D721Med (cell line): ENCODE measurements at regions not wholly inside any gene's neighbourhood (a gene's known extent, or its start where the extent isn't known, plus 50 kb on each side); places are given as distances from the start of the nearest gene placed in this dataset.

Experiments
- DNase-seq: peaks from one replicate; pipeline ENCODE4 v3.0.0; 2011; ENCODE audit warnings: low spot score; ENCODE audit not compliant: insufficient read length
- FAIRE-seq: peaks from 2 replicates; lab custom pipeline; 2011; peaks lifted over from hg19 to GRCh38; lab: Jason Lieb, UNC
- TF ChIP-seq, protein P1 (sequence below): IDR thresholded peaks from 2 replicates; pipeline ENCODE4 v1.5.1; 2012; ENCODE audit warnings: mild to moderate bottlenecking, control low read depth; ENCODE audit not compliant: insufficient read depth; ENCODE audit errors: missing control alignments

DNA sequence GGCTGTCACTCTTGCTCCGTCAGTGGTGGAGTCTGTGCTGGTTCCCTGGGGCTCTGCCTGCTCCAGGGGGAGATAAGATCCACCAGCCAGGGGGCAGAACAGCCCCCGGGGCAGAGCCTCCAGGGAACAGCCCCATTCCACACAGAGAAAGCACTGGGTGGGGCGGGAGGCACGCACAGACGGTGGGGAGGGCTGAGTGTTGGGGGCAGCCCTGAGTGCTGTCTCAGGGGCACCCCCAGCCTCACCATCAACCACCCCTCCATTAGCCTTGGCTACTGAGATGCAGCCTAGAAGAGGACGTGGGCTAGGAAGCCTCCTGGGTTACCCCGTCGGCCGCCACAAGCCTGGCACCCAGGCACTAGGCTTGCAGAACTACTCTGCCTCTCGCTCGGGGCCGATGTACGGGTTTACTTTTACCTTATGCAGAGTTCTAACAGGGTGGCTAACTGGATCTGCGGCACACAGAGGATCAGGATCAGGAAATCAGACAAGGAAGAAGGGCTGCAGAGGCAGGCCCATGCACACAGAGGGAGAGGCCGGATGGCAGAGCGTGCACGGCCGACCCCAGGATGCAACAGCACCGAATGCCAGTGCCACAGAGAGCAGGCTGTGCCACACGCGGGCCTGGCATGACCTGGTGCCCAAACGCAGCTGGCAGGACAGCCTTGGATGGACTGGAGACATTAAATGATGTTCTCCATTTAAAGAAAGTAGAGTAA is 140.5 kb downstream of the CTTN start:
- DNase-seq (no peak), FAIRE-seq (no peak)
- TF ChIP-seq, protein P1, sequence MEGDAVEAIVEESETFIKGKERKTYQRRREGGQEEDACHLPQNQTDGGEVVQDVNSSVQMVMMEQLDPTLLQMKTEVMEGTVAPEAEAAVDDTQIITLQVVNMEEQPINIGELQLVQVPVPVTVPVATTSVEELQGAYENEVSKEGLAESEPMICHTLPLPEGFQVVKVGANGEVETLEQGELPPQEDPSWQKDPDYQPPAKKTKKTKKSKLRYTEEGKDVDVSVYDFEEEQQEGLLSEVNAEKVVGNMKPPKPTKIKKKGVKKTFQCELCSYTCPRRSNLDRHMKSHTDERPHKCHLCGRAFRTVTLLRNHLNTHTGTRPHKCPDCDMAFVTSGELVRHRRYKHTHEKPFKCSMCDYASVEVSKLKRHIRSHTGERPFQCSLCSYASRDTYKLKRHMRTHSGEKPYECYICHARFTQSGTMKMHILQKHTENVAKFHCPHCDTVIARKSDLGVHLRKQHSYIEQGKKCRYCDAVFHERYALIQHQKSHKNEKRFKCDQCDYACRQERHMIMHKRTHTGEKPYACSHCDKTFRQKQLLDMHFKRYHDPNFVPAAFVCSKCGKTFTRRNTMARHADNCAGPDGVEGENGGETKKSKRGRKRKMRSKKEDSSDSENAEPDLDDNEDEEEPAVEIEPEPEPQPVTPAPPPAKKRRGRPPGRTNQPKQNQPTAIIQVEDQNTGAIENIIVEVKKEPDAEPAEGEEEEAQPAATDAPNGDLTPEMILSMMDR, result no peak

DNA sequence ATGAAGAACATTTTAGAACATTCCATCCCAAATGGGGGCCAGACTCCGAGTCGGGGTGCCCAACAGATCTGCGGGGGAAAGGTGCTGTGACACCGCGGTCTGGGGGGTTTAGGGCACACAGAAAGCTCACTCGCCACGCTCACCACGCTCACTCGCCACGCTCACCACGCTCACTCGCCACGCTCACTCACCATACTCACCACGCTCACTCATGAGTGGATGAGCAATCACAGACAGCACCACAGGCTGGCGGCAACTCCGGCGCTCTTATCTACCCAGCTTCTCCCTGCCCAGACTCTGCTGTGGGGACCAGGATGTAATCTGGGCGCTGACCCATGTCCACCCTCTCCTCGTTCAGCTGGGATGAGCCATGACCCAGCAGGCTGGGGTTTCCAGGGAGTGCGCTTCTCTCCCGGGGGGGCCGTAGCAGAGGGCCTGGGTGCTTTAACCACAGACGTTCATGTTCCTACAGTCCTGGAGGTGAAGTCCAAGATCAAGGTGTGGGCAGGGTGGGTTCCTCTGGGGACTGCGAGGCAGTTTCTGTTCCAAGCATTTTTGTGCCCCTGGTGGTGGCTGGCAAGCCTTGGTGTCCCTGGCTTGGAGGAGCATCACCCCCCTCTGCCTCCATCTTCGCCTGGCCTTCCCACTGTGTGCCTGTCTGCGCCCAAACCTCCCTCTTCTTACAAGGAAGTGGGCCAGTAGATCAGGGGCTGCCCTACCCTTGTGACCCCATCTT is 141.2 kb downstream of the CTTN start:
- FAIRE-seq (no peak), DNase-seq (no peak)
- TF ChIP-seq, protein P1, result no peak

DNA sequence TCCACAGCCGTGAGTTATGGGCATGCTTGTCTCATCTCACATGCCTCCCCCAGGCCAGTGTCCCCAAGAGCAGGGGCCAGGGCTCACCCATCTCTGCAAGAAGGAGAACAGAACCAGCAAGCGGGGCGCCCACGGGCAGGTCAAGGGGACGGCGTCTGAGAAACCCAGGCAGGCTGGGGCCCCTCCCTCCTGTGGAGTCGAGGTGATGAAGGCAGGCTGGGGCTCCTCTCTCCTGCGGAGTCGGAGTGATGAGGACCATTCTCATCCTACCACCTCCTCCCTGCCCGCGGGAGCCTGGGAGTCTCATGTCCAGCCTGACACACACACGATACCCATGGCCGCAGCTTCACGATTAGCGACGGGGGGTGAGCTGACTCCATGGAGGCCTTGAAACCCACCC is 141.9 kb downstream of the CTTN start:
- DNase-seq (no peak), FAIRE-seq (no peak)
- TF ChIP-seq, protein P1, result no peak

DNA sequence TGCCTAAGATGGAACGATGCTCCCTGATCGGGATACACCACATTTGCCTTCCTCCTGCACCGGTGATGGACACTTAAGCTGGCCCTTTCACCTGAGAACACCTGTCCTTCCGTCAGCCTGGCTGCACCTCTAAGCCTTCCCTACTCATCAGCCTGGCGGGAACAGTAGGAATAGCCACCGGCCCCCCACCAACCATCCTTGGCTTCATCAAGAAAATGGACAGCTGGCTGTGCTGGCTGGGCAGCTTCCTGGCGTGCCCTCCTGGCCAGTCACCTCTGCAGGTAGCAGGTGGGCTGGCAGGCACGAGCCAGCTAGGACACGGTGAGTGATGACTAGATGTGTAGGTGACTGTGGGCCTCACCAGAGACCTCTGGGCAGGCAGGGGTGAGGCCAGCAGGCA is 142.8 kb downstream of the CTTN start:
- TF ChIP-seq, protein P1, result no peak
- FAIRE-seq, result no peak
- DNase-seq, result no peak

DNA sequence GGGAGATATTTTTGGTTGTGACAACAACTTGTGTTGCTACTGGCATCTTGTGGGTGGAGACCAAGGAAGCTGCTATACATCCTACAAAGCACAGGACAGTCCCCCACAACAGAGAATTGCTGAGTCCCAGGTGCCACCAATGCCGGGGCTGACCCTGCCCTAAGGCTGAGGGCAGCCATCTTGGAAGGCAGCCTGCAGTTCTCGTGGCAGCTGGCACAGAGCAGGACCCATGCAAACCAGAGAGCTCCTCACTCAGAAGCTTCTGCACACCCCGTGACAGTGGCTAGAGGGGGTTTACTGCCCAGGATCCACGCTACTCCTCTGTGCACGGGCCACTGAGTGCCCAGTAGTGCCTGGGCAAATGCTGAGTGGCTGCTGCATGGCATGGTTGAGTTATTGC is 143.4 kb downstream of the CTTN start:
- FAIRE-seq (no peak), DNase-seq (no peak)
- TF ChIP-seq, protein P1, result no peak

DNA sequence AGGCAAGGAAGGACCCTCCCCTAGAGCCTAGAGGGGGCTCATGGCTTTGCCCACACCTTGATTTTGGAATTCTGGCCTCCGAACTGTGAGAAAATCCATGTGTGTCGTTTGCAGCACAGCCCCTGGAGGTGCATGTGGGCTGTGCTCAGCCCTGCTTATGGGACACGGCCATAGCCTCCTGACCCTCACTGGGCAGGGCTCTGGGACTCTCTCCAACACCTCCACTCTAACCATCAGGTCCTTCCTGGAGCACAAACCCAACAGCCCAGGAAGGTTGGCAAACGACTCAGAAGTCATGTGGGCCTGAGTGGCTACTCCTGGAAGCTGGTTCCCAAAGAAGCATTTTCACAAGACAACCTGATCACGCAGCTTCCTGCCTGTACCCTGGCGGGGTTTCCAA is 144.1 kb downstream of the CTTN start:
- DNase-seq, result no peak
- TF ChIP-seq, protein P1, result no peak
- no peak for FAIRE-seq

DNA sequence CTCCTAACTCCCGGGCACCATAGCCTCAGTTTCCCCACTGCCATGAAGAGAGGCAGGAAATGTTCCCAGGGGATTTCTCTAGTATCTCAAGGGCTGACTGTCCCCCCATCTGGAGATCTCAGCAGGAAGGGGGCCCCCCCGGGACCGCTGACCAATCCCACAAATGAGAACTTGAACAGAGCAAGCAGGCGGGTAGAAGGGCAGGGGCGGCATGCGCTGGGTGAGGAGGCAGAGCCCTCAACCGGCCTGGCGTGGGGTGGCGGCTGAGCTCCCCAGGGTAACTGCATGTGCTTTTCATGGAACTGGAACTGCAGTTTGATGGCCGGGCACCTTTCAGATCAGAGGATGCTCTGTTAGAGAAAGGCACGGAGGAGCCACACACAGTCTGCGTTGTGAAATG is 144.5 kb downstream of the CTTN start:
- FAIRE-seq (no peak), DNase-seq (no peak)
- TF ChIP-seq, protein P1, result no peak
